H4 (cell line): ENCODE measurements at regions not wholly inside any gene's neighbourhood (a gene's known extent, or its start where the extent isn't known, plus 50 kb on each side); places are given as distances from the start of the nearest gene placed in this dataset.
A peak's percentile ranks its signal among the peaks of the same experiment; 100 is the strongest.

ENCODE experiments used
- DNase-seq: peaks from one replicate; pipeline ENCODE4 v3.0.0-alpha.2; 2015; ENCODE audit warnings: low spot score

- no peak for DNase-seq
These were observed 54.9 kb downstream of the KLHDC7A start for GRCh38 chr1:18535391-18536210.

- no peak for DNase-seq
These were observed 55.6 kb downstream of the KLHDC7A start for GRCh38 chr1:18536356-18536755.

- DNase-seq, result no peak
These were observed 56.2 kb downstream of the KLHDC7A start for GRCh38 chr1:18536915-18537314.

DNA sequence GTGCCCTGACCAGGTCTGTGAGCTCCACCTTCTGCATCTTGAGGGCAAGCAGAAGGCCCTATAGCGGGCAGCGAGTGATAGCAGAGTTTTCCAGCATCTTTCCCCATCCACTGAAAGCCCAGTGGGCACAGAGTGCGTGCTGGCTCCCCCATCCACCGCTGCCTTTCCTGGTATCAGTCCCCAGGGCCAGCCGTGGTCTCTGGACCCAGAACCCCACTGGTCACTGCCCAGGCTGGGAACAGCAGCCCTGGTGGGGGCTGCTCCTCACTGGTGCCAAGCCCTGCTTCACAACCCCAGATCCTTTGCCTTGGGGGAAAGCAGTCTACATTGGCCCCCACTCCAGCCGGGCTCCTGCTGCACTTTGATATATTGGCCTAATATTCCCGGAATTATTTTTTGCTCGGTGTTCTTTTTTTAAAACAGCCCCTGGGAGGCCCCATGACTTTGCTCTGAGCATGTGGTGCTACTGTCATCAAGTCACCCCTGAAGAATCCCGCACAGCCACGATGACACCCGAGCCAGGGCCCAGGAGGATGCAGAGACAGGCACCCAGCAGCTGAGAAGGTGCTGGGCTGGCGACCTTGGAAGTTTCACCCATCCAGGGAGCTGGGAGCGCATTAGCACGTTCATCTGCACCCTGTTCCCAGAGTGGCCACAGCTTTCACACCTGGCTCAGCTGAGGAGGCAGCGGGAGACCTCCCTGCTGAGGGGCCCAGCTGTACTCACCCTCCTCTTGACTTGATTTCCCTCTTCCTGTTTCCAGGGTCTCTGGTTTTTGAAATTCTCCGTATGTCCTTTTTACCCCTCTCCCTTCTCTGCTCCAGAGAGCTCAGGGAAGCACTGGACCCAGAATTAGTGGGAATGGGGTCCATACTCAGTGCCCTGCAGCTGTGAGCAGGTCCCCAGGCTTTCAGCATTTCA, 56.9 kb downstream of the KLHDC7A start:
- no peak for DNase-seq

- peak; percentile 54 for DNase-seq
These were observed 58.4 kb downstream of the KLHDC7A start for GRCh38 chr1:18539171-18539570.

GRCh38 chr1:18540136-18540765, 59.5 kb downstream of the KLHDC7A start:
- no peak for DNase-seq

DNA sequence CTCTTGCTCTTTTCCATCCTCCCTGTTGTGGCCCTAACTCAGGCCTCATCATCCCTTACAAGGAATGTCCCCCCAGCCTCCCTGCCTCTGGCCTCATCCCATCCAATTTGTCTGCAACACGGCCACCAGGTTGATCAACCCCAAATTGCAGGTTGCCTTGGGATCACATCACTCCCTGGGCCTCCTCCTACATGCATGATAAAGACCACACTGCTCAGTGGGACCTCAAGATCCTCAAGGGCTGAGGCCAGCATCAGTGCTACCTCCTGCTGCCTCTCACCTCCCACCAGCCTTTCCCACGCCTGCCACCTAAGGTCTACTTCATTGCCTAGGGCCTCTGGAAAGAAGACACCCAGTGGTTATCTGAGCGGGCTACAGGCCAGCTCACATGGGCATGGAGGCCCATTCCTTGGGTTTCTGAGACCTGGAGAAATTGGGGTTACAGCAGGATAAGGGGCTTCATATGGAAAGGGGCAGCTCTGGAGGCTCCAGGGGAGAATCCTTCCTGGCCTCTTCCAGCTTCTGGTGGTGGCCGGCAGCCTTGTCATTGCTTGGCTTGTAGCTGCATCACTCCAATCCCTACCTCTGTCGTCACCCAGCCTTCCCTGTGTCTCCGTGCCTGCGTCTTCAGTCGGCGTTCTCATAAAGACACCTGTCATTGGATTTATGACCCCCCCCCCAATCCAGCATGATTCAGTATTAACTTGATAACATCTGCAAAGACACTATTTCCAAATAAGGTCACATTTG, 60.5 kb downstream of the KLHDC7A start:
- DNase-seq, result no peak

DNA sequence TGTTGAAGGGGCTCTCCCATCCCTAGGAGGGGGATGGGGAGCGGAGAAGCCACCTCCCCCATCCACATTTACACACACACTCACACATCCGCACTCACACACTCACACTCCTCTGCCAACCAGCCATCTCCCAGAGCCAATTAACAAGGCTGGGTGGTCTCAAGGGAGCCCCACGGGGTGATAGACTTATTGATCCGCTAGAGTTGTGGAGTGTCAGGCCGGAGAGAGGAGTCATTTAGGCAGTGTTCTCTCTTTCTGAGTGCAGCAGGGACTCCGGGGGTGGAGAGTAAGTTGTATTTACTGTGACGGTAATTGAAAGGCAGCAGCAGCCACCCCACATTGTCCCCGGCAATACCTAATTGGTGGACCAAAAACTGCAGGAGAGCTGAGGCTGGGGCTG, 61.6 kb downstream of the KLHDC7A start:
- no peak for DNase-seq

- DNase-seq, result no peak
These were observed 65.3 kb downstream of the KLHDC7A start for GRCh38 chr1:18546026-18546425.

DNA sequence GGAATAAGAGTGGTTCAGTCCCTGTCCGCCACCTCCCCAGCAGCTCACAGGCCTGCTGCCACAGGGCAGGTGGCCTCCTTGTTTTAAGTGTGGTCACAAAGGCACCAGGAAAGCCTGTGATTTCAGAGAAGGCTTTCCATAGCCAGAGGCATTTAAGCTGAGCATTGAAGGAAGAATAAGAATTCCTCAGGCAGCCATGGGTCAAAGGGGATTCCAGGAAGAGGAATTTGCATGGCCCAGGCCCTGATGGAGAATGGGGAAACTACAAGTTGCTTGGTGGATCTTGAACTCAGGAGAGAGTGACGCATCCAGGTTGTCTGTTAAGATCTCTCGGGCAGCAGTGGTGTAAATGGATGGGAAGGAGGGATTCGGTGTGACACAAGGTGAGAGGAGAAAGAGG, 66.7 kb downstream of the KLHDC7A start:
- DNase-seq, result no peak

GRCh38 chr1:18548643-18549042, 67.9 kb downstream of the KLHDC7A start:
- DNase-seq, result no peak

- DNase-seq, result no peak
These were observed 68.4 kb downstream of the KLHDC7A start for GRCh38 chr1:18549106-18549505.

DNA sequence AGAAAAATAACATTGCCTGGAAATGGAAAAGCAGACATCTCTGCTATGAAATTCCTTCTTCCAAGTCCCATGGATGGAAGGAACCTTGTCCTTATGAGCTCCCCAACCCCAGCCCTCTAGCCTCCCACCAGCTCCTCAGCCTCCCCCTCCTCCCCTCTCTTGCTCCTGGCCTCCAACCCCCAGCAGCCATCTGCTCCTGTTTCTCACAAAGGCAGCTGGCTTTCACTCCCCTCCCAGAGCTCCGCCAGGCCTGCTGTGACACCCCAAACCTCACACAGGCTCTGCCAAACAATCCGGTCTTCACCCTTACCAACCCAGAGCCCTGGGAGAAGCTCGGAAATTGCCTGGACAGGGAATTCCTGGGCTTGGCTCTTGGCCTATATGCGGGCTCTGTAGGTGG, 69.2 kb downstream of the KLHDC7A start:
- DNase-seq, result no peak

- DNase-seq, result no peak
These were observed 71.9 kb downstream of the KLHDC7A start for GRCh38 chr1:18552631-18553030.

- DNase-seq, result no peak
These were observed 72.7 kb downstream of the KLHDC7A start for GRCh38 chr1:18553388-18553787.

DNA sequence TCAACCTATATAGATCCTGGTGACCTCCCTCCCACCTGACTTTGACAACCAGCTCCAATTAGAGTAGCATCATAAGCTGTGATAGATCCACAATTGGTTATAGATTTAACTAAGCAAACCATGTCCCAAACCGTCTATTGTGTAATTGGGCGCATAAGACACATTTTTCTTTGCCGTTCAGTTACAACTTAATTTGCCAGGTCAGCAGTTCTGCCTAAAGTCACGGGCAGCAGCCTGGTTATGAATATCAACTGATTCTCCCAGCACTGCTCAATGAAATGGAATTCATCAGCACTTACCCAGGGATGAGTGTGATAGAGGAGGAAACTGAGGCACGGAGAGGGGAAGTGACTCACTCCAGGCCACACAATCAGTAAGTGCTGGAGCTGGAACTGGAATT, 73.4 kb downstream of the KLHDC7A start:
- no peak for DNase-seq

DNA sequence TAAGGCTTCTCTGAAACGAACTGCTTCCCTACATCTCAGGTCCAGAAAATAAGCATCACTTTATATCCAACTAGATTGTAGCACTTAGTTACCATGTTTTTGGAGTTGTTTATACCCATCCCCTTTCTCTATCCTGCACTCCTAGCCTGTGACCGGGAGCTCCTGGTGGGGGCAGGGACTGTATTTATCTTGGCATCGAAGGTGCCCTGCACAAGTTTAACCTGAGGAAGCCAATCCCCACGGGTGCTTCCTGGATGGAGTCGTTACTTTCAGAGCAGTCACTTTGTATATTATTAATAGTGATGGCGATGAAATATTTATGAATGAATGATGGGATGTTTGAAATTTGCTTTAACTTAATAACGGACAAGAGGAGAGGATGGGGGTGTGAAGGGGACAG, 73.9 kb downstream of the KLHDC7A start:
- DNase-seq, result no peak

GRCh38 chr1:18555036-18555435, 74.3 kb downstream of the KLHDC7A start:
- no peak for DNase-seq

DNA sequence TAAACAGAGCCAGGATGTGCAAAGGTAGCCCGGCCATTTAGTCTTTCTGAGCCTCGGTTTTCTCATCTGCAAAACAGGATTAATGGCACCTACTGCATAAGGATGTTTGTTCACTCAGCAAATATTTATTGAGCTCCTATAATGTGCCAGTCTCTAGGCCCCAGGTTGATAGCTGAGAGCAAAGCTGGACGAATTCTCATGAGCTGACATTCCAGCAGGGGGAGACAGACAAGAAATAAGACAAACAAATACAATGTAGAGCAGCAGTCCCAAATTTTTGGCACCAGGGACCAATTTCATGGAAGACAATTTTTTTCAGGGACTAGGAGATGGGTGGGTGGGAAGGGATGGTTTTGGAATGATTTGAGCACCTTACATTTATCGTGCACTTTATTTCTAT, 74.3 kb upstream of the PAX7 start:
- DNase-seq, result peak; percentile 20

- DNase-seq, result no peak
These were observed 72.8 kb upstream of the PAX7 start for GRCh38 chr1:18557621-18558465.

GRCh38 chr1:18560692-18561091, 70.0 kb upstream of the PAX7 start:
- no peak for DNase-seq
